Endothelial cell of umbilical vein (primary cell): ENCODE measurements at regions not wholly inside any gene's neighbourhood (a gene's known extent, or its start where the extent isn't known, plus 50 kb on each side); places are given as distances from the start of the nearest gene placed in this dataset.
"Not testable (repeated sequence)": the region's sequence is repeated elsewhere in the genome, so short reads cannot be mapped to it uniquely, and the experiment has no call there.

ENCODE experiments used
- BruUV-seq: library from RNA; stranded (reverse); fragments of 400-500 nt; replicated peaks from 2 replicates; lab custom pipeline; 2021; lab: Mats Ljungman, UMichigan
- CTCF ChIA-PET: fragments of 300-600, 350-600 bp; sonication (Branson Sonifier 250); formaldehyde crosslinking; loops from one replicate; lab custom pipeline; 2021; ENCODE audit warnings: antibody characterized with exemption, inconsistent platforms; lab: Charles Lee
- POLR2A ChIA-PET: fragments of 300-600, 350-600 bp; sonication (Branson Sonifier 250); formaldehyde crosslinking; loops from one replicate; lab custom pipeline; 2021; ENCODE audit warnings: antibody characterized with exemption, inconsistent platforms; lab: Charles Lee
- DNase-seq: peaks from one replicate; pipeline ENCODE4 v3.0.0-alpha.2; 2011; ENCODE audit warnings: low read depth, low spot score
- FAIRE-seq: peaks from 2 replicates; lab custom pipeline; 2011; peaks lifted over from hg19 to GRCh38; lab: Jason Lieb, UNC
- H2AFZ ChIP-seq: 2 replicates; pipeline ENCODE4 v1.6.0; 2012; ENCODE audit warnings: low read depth, low read length, control low read depth, inconsistent platforms
- H3K27ac ChIP-seq: 2 replicates; pipeline ENCODE4 v1.5.1; 2011; ENCODE audit warnings: low read depth, mild to moderate bottlenecking, control low read depth, low read length, moderate library complexity; ENCODE audit not compliant: insufficient read depth
- H3K27me3 ChIP-seq, 2 experiments: 2 replicates each; pipeline versions ENCODE4 v1.6.0 to v1.6.1; 2011; ENCODE audit warnings: low read length in 2 of 2, mixed read lengths in 1 of 2; ENCODE audit not compliant: control insufficient read depth in 2 of 2, insufficient read depth in 2 of 2
- H3K36me3 ChIP-seq, 2 experiments: 2 replicates in 1 of 2; 3 replicates in 1 of 2; pipeline ENCODE4 v1.5.1; 2011; ENCODE audit warnings: low read length in 2 of 2, mild to moderate bottlenecking in 1 of 2, moderate library complexity in 1 of 2; ENCODE audit not compliant: control insufficient read depth in 2 of 2, insufficient read depth in 2 of 2; ENCODE audit errors: extremely low read depth in 1 of 2
- H3K4me1 ChIP-seq: 3 replicates; pipeline ENCODE4 v1.5.1; 2011; ENCODE audit warnings: mild to moderate bottlenecking, low read length; ENCODE audit not compliant: control insufficient read depth, insufficient read depth; ENCODE audit errors: extremely low read depth
- H3K4me2 ChIP-seq: 2 replicates; pipeline ENCODE4 v1.6.1; 2011; ENCODE audit warnings: low read length, control low read depth, mixed read lengths; ENCODE audit not compliant: insufficient read depth
- H3K4me3 ChIP-seq, 3 experiments: fragments of 200-600 bp in 1 of 3; sonication (generic), shearing (Covaris generic) in 1 of 3; replicated peaks in 1 of 3; 2 replicates each; pipeline ENCODE4 v1.5.1; 2011 to 2016; ENCODE audit warnings: control low read depth in 3 of 3, low read length in 3 of 3, mild to moderate bottlenecking in 2 of 3, inconsistent platforms in 1 of 3, low read depth in 1 of 3, moderate library complexity in 1 of 3; ENCODE audit not compliant: insufficient read depth in 1 of 3
- H3K79me2 ChIP-seq: 2 replicates; pipeline ENCODE4 v1.6.0; 2012; ENCODE audit warnings: low read length, inconsistent platforms; ENCODE audit not compliant: control insufficient read depth, insufficient read depth
- H3K9ac ChIP-seq: replicated peaks from 2 replicates; pipeline ENCODE3; 2011; ENCODE audit warnings: low read length, control low read depth; ENCODE audit not compliant: insufficient read depth; ENCODE audit errors: extremely low read depth
- H3K9me1 ChIP-seq: replicated peaks from 3 replicates; pipeline ENCODE4 v1.6.0; 2011; ENCODE audit warnings: mild to moderate bottlenecking, low read length; ENCODE audit not compliant: control insufficient read depth, insufficient read depth; ENCODE audit errors: extremely low read depth
- H3K9me3 ChIP-seq: replicated peaks from 2 replicates; pipeline ENCODE4 v1.5.1; 2012; ENCODE audit warnings: low read length, inconsistent platforms; ENCODE audit not compliant: control insufficient read depth, insufficient read depth
- H4K20me1 ChIP-seq: replicated peaks from 2 replicates; pipeline ENCODE3; 2011; ENCODE audit warnings: mild to moderate bottlenecking, low read length; ENCODE audit not compliant: control insufficient read depth, insufficient read depth; ENCODE audit errors: extremely low read depth
- dilution Hi-C: fragments of 300-500 bp; cut with MboI; formaldehyde crosslinking; loops from one replicate; pipeline ENCODE4 v1.15.0; 2019; ENCODE audit warnings: low sequenced_read_pairs; ENCODE audit not compliant: extremely low pct_ligation_motif_present
- intact Hi-C: fragments of 100-400 bp; cut with micrococcal nuclease; formaldehyde crosslinking; loops from one replicate; pipeline ENCODE4 v1.10.0; 2022

- H3K4me3 ChIP-seq, H2AFZ ChIP-seq, DNase-seq, H3K9me3 ChIP-seq, CTCF ChIA-PET, BruUV-seq, H3K79me2 ChIP-seq, FAIRE-seq, H4K20me1 ChIP-seq, intact Hi-C loops, H3K27ac ChIP-seq, H3K4me1 ChIP-seq, H3K36me3 ChIP-seq, H3K9me1 ChIP-seq, POLR2A ChIA-PET, H3K9ac ChIP-seq, H3K4me2 ChIP-seq, dilution Hi-C loops, H3K27me3 ChIP-seq: not testable (repeated sequence)
Measured at GRCh38 chr9:63853140-63853751, 1431.8 kb downstream of the FOXD4L5 start.

GRCh38 chr9:63824804-63825203, 1460.2 kb downstream of the FOXD4L5 start:
- CTCF ChIA-PET, H3K27me3 ChIP-seq, H3K9me1 ChIP-seq, H3K36me3 ChIP-seq, H3K9ac ChIP-seq, H3K79me2 ChIP-seq, BruUV-seq, dilution Hi-C loops, H3K4me2 ChIP-seq, intact Hi-C loops, H3K4me3 ChIP-seq, H3K9me3 ChIP-seq, POLR2A ChIA-PET, H3K27ac ChIP-seq, DNase-seq, H3K4me1 ChIP-seq, H4K20me1 ChIP-seq, H2AFZ ChIP-seq, FAIRE-seq: not testable (repeated sequence)

- FAIRE-seq, dilution Hi-C loops, intact Hi-C loops, POLR2A ChIA-PET, H3K4me3 ChIP-seq, H3K9me1 ChIP-seq, H3K4me2 ChIP-seq, BruUV-seq, CTCF ChIA-PET, H3K9me3 ChIP-seq, H4K20me1 ChIP-seq, H3K9ac ChIP-seq, H3K4me1 ChIP-seq, H3K27ac ChIP-seq, H3K79me2 ChIP-seq, H3K27me3 ChIP-seq, H3K36me3 ChIP-seq, H2AFZ ChIP-seq: not testable (repeated sequence)
- peak; percentile 48 for DNase-seq
Measured at GRCh38 chr9:63823375-63824201, 1461.4 kb downstream of the FOXD4L5 start.

- POLR2A ChIA-PET, H3K36me3 ChIP-seq, H3K27me3 ChIP-seq, H4K20me1 ChIP-seq, H3K4me3 ChIP-seq, H2AFZ ChIP-seq, H3K79me2 ChIP-seq, intact Hi-C loops, H3K9me1 ChIP-seq, H3K4me1 ChIP-seq, FAIRE-seq, CTCF ChIA-PET, BruUV-seq, H3K9me3 ChIP-seq, H3K9ac ChIP-seq, H3K4me2 ChIP-seq, dilution Hi-C loops, H3K27ac ChIP-seq: not testable (repeated sequence)
- peak; percentile 12 for DNase-seq
Measured at GRCh38 chr9:63822615-63823374, 1462.2 kb downstream of the FOXD4L5 start.
